Bronchial epithelial cell (primary cell): ENCODE measurements at regions not wholly inside any gene's neighbourhood (a gene's known extent, or its start where the extent isn't known, plus 50 kb on each side); places are given as distances from the start of the nearest gene placed in this dataset.

Experiments used
- DNase-seq: peaks from one replicate; pipeline ENCODE4 v3.0.0-alpha.2; 2010; ENCODE audit warnings: low read depth
- FAIRE-seq: peaks from 2 replicates; lab custom pipeline; 2011; peaks lifted over from hg19 to GRCh38; lab: Jason Lieb, UNC
- H3K27me3 ChIP-seq: 2 replicates; pipeline ENCODE4 v1.5.1; 2011; ENCODE audit warnings: low read length; ENCODE audit not compliant: control insufficient read depth, insufficient read depth
- H3K36me3 ChIP-seq: 2 replicates; pipeline ENCODE4 v1.5.1; 2011; ENCODE audit warnings: low read length; ENCODE audit not compliant: control insufficient read depth, insufficient read depth
- H3K4me3 ChIP-seq: 2 replicates; pipeline ENCODE4 v1.5.1; 2011; ENCODE audit warnings: mild to moderate bottlenecking, low read depth, low read length, control low read depth
- CTCF ChIP-seq: IDR thresholded peaks from 2 replicates; pipeline ENCODE4 v1.5.1; 2011; ENCODE audit warnings: mild to moderate bottlenecking, moderate library complexity, low read length, control low read depth, inconsistent platforms; ENCODE audit not compliant: insufficient read depth, severe bottlenecking

DNA sequence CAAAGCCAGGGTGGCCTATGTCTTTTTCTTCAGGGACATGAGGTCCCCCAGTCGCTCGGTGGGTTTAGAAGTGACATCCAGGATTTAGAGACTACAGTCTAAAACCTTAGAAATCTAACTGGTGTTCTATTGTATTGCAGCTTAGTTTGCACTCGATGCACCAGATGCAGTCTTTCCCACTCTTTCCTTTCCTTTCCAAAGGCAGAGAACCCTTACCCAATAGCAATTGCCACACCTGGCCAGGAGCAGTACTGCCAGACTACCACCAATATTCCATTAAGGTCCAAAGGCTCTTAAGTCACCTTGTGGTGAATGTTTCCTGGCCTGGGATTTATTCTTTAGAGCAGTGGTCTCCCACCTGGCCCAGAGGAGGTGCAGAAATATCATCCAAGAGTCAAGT lies 1068.8 kb downstream of the FAM133A start:
- FAIRE-seq (no peak), DNase-seq (no peak)
- TF ChIP-seq CTCF, result no peak
- Histone ChIP-seq H3K36me3 (no peaks in the 10 kb centered on the region), H3K27me3 (no peaks in the 10 kb centered on the region), H3K4me3 (no peak overlapping the region)

- H3K36me3 ChIP-seq, result no peaks in the 10 kb centered on the region
- no peak overlapping the region for H3K4me3 ChIP-seq
- no peaks in the 10 kb centered on the region for H3K27me3 ChIP-seq
- no peak for DNase-seq
- TF ChIP-seq CTCF, result no peak
- FAIRE-seq, result no peak
These were observed 1069.5 kb downstream of the FAM133A start for GRCh38 chrX:94743478-94743877.

- Histone ChIP-seq H3K36me3 (no peaks in the 10 kb centered on the region), H3K4me3 (no peak overlapping the region), H3K27me3 (no peaks in the 10 kb centered on the region)
- no peak for DNase-seq
- TF ChIP-seq CTCF, result no peak
- no peak for FAIRE-seq
These were observed 1070.8 kb downstream of the FAM133A start for GRCh38 chrX:94744786-94745185.

DNA sequence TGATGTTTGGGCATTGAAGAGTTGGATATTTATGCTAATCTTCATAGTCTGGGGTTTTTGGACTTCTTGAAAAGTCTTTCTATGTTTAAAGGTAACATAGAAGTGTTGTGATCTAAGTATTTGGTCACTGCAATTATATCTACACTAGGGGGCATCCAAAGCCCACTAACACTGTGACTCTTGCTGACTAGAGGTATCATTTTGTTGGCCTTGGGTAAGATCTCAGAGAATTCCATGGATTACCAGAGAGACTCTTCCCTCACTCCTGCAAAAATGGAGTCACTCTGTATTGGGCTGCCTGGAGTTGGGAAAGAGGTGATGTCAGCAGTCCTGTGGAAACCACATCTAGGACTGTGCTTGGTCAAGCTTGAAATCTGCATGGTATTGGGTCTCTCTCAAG lies 1077.6 kb downstream of the FAM133A start:
- FAIRE-seq, result peak; percentile 62

DNA sequence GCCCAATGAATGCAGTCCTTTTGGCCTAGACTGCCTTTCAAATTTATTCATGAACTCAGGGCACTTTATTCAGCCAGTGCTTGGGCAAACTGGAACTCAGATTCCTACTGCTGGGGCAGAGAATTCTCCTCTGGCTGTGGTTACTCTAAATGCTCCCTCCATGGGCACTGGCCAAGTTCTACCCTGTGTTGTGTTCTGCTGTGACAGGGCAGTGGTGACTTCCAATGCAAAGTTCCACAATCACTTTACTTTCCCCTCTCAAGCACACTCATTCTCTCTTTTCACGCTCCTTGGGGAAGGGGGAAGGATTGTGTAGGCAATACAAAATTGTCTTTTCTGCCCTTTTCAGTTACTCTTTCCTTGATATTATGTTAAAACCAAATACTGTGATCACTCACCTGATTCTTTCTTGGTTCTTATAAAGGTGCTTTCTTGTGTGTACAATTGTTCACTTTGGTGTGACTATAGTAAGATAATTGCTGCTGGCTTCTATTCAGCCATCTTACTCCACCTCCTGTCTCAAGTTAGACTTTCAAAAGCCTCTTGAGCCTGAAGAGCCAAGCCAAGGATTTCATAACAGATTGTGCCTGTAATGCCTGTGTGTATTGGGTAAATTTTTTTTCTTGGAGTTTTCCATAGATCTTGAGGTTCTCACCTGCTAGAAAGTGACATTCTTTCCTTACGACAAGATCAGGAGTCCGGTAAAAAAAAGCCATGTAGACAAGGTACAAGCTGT lies 1078.6 kb downstream of the FAM133A start:
- Histone ChIP-seq H3K27me3 (no peaks in the 10 kb centered on the region), H3K36me3 (no peaks in the 10 kb centered on the region), H3K4me3 (no peak overlapping the region)
- no peak for FAIRE-seq
- no peak for DNase-seq
- TF ChIP-seq CTCF, result no peak

More for the DNA sequence above, 1077.6 kb downstream of the FAM133A start:
- H3K36me3 ChIP-seq, result no peaks in the 10 kb centered on the region
- no peak for DNase-seq
- H3K27me3 ChIP-seq, result no peaks in the 10 kb centered on the region
- no peak overlapping the region for H3K4me3 ChIP-seq
- no peak for TF ChIP-seq CTCF

- DNase-seq, result no peak
- H3K27me3 ChIP-seq, result no peaks in the 10 kb centered on the region
- no peaks in the 10 kb centered on the region for H3K36me3 ChIP-seq
- FAIRE-seq, result no peak
- no peak overlapping the region for H3K4me3 ChIP-seq
- no peak for TF ChIP-seq CTCF
These were observed 1084.1 kb downstream of the FAM133A start for GRCh38 chrX:94758130-94758529.
